HEK293T (cell line): ENCODE measurements at regions not wholly inside any gene's neighbourhood (a gene's known extent, or its start where the extent isn't known, plus 50 kb on each side); places are given as distances from the start of the nearest gene placed in this dataset.

Experiments used
- CTCF ChIA-PET: fragments of 350-600 bp; formaldehyde crosslinking; extraction: SDS; loops from one replicate; lab custom pipeline; 2021; ENCODE audit warnings: antibody characterized with exemption, inconsistent platforms; lab: Yijun Ruan, JAX
- POLR2A ChIA-PET: fragments of 350-600 bp; formaldehyde crosslinking; extraction: SDS; loops from one replicate; lab custom pipeline; 2020; ENCODE audit warnings: antibody characterized with exemption, inconsistent platforms; lab: Yijun Ruan, JAX
- DNase-seq: peaks from one replicate; pipeline ENCODE4 v3.0.0; 2012; ENCODE audit warnings: mixed read lengths; ENCODE audit errors: extremely low spot score
- ARNT ChIP-seq: fragments of 450-650 bp; IDR thresholded peaks from 2 replicates; pipeline ENCODE4 v1.6.1; 2017; ENCODE audit warnings: mild to moderate bottlenecking
- BHLHE40 ChIP-seq: fragments of 450-650 bp; IDR thresholded peaks from 2 replicates; pipeline ENCODE4 v1.6.1; 2016; ENCODE audit warnings: mild to moderate bottlenecking, moderate library complexity, borderline replicate concordance
- CTBP1 ChIP-seq: fragments of 450-650 bp; IDR thresholded peaks from 2 replicates; pipeline ENCODE4 v1.6.1; 2016; ENCODE audit warnings: borderline replicate concordance
- ELF4 ChIP-seq: fragments of 450-650 bp; IDR thresholded peaks from 2 replicates; pipeline ENCODE4 v1.6.1; 2017; ENCODE audit warnings: antibody characterized with exemption
- FOXA1 ChIP-seq: fragments of 450-650 bp; IDR thresholded peaks from 2 replicates; pipeline ENCODE4 v1.6.1; 2016; ENCODE audit warnings: mild to moderate bottlenecking
- FOXK2 ChIP-seq: fragments of 450-650 bp; IDR thresholded peaks from 2 replicates; pipeline ENCODE4 v1.6.1; 2016; ENCODE audit warnings: mild to moderate bottlenecking
- FOXM1 ChIP-seq: fragments of 450-650 bp; IDR thresholded peaks from 2 replicates; pipeline ENCODE4 v1.6.1; 2017; ENCODE audit warnings: mild to moderate bottlenecking, borderline replicate concordance
- HDGF ChIP-seq: fragments of 450-650 bp; IDR thresholded peaks from 2 replicates; pipeline ENCODE4 v1.6.1; 2017; ENCODE audit warnings: antibody characterized with exemption, borderline replicate concordance
- L3MBTL2 ChIP-seq: fragments of 450-650 bp; conservative IDR thresholded peaks from 2 replicates; pipeline ENCODE4 v1.6.1; 2016; ENCODE audit warnings: mild to moderate bottlenecking
- LEF1 ChIP-seq: fragments of 450-650 bp; IDR thresholded peaks from 2 replicates; pipeline ENCODE4 v1.6.1; 2017; ENCODE audit warnings: mild to moderate bottlenecking, borderline replicate concordance
- NFRKB ChIP-seq: fragments of 450-650 bp; IDR thresholded peaks from 2 replicates; pipeline ENCODE4 v1.6.1; 2016; ENCODE audit warnings: mild to moderate bottlenecking, moderate library complexity
- PKNOX1 ChIP-seq: fragments of 450-650 bp; IDR thresholded peaks from 2 replicates; pipeline ENCODE4 v1.6.1; 2016
- SP1 ChIP-seq: fragments of 450-650 bp; IDR thresholded peaks from 2 replicates; pipeline ENCODE4 v1.6.1; 2017
- SUZ12 ChIP-seq: fragments of 450-650 bp; IDR thresholded peaks from 2 replicates; pipeline ENCODE4 v1.6.1; 2016; ENCODE audit warnings: mild to moderate bottlenecking
- TARDBP ChIP-seq: fragments of 450-650 bp; IDR thresholded peaks from 2 replicates; pipeline ENCODE4 v1.6.1; 2016
- ZNF384 ChIP-seq: fragments of 450-650 bp; IDR thresholded peaks from 2 replicates; pipeline ENCODE4 v1.6.1; 2016

- POLR2A ChIA-PET = no interaction called here
- TF ChIP-seq SUZ12 (no peak), BHLHE40 (no peak), LEF1 (no peak), FOXK2 (no peak), ARNT (no peak), PKNOX1 (no peak), L3MBTL2 (no peak)
- CTCF ChIA-PET = no interaction called here
- no peak for DNase-seq
These were observed 118.5 kb downstream of the UCHL5 start for GRCh38 chr1:192940658-192941057.

GRCh38 chr1:192941722-192942411 is 117.3 kb downstream of the UCHL5 start:
- CTCF ChIA-PET = interaction anchor here (1.0 kb wide), 1 partner anchor 16 kb away, joined by 3 read pairs; no protein-coding TSS in a partner anchor
- TF ChIP-seq PKNOX1 (no peak), TARDBP (no peak), ELF4 (no peak), FOXK2 (no peak), SP1 (no peak), BHLHE40 (no peak), LEF1 (no peak), NFRKB (no peak), HDGF (no peak), FOXM1 (no peak), ZNF384 (no peak)
- POLR2A ChIA-PET = no interaction called here
- no peak for DNase-seq

- ChIA-PET POLR2A (no interaction called here), CTCF (no interaction called here)
- TF ChIP-seq FOXM1 (no peak), L3MBTL2 (no peak), ZNF384 (no peak)
- no peak for DNase-seq
These were observed 116.1 kb downstream of the UCHL5 start for GRCh38 chr1:192943108-192943507.

GRCh38 chr1:192943522-192943921 is 115.6 kb downstream of the UCHL5 start:
- ChIA-PET CTCF (no interaction called here), POLR2A (no interaction called here)
- DNase-seq = no peak
- TF ChIP-seq SP1 (no peak), BHLHE40 (no peak), FOXK2 (no peak), HDGF (no peak), ARNT (no peak), PKNOX1 (no peak)

- ChIA-PET CTCF (no interaction called here), POLR2A (no interaction called here)
- TF ChIP-seq SP1 = no peak
- TF ChIP-seq NFRKB = no peak
- no peak for DNase-seq
These were observed 113.6 kb downstream of the UCHL5 start for GRCh38 chr1:192945390-192946130.

- POLR2A ChIA-PET = no interaction called here
- DNase-seq = no peak
- CTCF ChIA-PET = no interaction called here
- no peak for TF ChIP-seq FOXK2
- no peak for TF ChIP-seq NFRKB
- no peak for TF ChIP-seq HDGF
- no peak for TF ChIP-seq BHLHE40
- TF ChIP-seq FOXM1 = no peak
- TF ChIP-seq SP1 = no peak
- TF ChIP-seq SUZ12 = no peak
- no peak for TF ChIP-seq PKNOX1
- no peak for TF ChIP-seq ZNF384
- no peak for TF ChIP-seq LEF1
- no peak for TF ChIP-seq TARDBP
These were observed 109.4 kb downstream of the UCHL5 start for GRCh38 chr1:192949783-192950182.

- TF ChIP-seq FOXA1 (no peak), CTBP1 (no peak), NFRKB (no peak), ARNT (no peak), ELF4 (no peak), LEF1 (no peak), L3MBTL2 (no peak)
- DNase-seq = no peak
- CTCF ChIA-PET = no interaction called here
- POLR2A ChIA-PET = no interaction called here
These were observed 108.2 kb downstream of the UCHL5 start for GRCh38 chr1:192950926-192951325.
